Endothelial cell of umbilical vein (primary cell): ENCODE measurements at regions not wholly inside any gene's neighbourhood (a gene's known extent, or its start where the extent isn't known, plus 50 kb on each side); places are given as distances from the start of the nearest gene placed in this dataset.

Experiments used
- BruUV-seq: library from RNA; stranded (reverse); fragments of 400-500 nt; replicated peaks from 2 replicates; lab custom pipeline; 2021; lab: Mats Ljungman, UMichigan
- CTCF ChIA-PET: fragments of 300-600, 350-600 bp; sonication (Branson Sonifier 250); formaldehyde crosslinking; loops from one replicate; lab custom pipeline; 2021; ENCODE audit warnings: antibody characterized with exemption, inconsistent platforms; lab: Charles Lee
- POLR2A ChIA-PET: fragments of 300-600, 350-600 bp; sonication (Branson Sonifier 250); formaldehyde crosslinking; loops from one replicate; lab custom pipeline; 2021; ENCODE audit warnings: antibody characterized with exemption, inconsistent platforms; lab: Charles Lee
- DNase-seq: peaks from one replicate; pipeline ENCODE4 v3.0.0-alpha.2; 2011; ENCODE audit warnings: low read depth, low spot score
- FAIRE-seq: peaks from 2 replicates; lab custom pipeline; 2011; peaks lifted over from hg19 to GRCh38; lab: Jason Lieb, UNC
- H2AFZ ChIP-seq: 2 replicates; pipeline ENCODE4 v1.6.0; 2012; ENCODE audit warnings: low read depth, low read length, control low read depth, inconsistent platforms
- H3K27ac ChIP-seq: 2 replicates; pipeline ENCODE4 v1.5.1; 2011; ENCODE audit warnings: low read depth, mild to moderate bottlenecking, control low read depth, low read length, moderate library complexity; ENCODE audit not compliant: insufficient read depth
- H3K27me3 ChIP-seq, 2 experiments: 2 replicates each; pipeline versions ENCODE4 v1.6.0 to v1.6.1; 2011; ENCODE audit warnings: low read length in 2 of 2, mixed read lengths in 1 of 2; ENCODE audit not compliant: control insufficient read depth in 2 of 2, insufficient read depth in 2 of 2
- H3K36me3 ChIP-seq, 2 experiments: 2 replicates in 1 of 2; 3 replicates in 1 of 2; pipeline ENCODE4 v1.5.1; 2011; ENCODE audit warnings: low read length in 2 of 2, mild to moderate bottlenecking in 1 of 2, moderate library complexity in 1 of 2; ENCODE audit not compliant: control insufficient read depth in 2 of 2, insufficient read depth in 2 of 2; ENCODE audit errors: extremely low read depth in 1 of 2
- H3K4me1 ChIP-seq: 3 replicates; pipeline ENCODE4 v1.5.1; 2011; ENCODE audit warnings: mild to moderate bottlenecking, low read length; ENCODE audit not compliant: control insufficient read depth, insufficient read depth; ENCODE audit errors: extremely low read depth
- H3K4me2 ChIP-seq: 2 replicates; pipeline ENCODE4 v1.6.1; 2011; ENCODE audit warnings: low read length, control low read depth, mixed read lengths; ENCODE audit not compliant: insufficient read depth
- H3K4me3 ChIP-seq, 3 experiments: fragments of 200-600 bp in 1 of 3; sonication (generic), shearing (Covaris generic) in 1 of 3; replicated peaks in 1 of 3; 2 replicates each; pipeline ENCODE4 v1.5.1; 2011 to 2016; ENCODE audit warnings: control low read depth in 3 of 3, low read length in 3 of 3, mild to moderate bottlenecking in 2 of 3, inconsistent platforms in 1 of 3, low read depth in 1 of 3, moderate library complexity in 1 of 3; ENCODE audit not compliant: insufficient read depth in 1 of 3
- H3K79me2 ChIP-seq: 2 replicates; pipeline ENCODE4 v1.6.0; 2012; ENCODE audit warnings: low read length, inconsistent platforms; ENCODE audit not compliant: control insufficient read depth, insufficient read depth
- H3K9ac ChIP-seq: replicated peaks from 2 replicates; pipeline ENCODE3; 2011; ENCODE audit warnings: low read length, control low read depth; ENCODE audit not compliant: insufficient read depth; ENCODE audit errors: extremely low read depth
- H3K9me1 ChIP-seq: replicated peaks from 3 replicates; pipeline ENCODE4 v1.6.0; 2011; ENCODE audit warnings: mild to moderate bottlenecking, low read length; ENCODE audit not compliant: control insufficient read depth, insufficient read depth; ENCODE audit errors: extremely low read depth
- H3K9me3 ChIP-seq: replicated peaks from 2 replicates; pipeline ENCODE4 v1.5.1; 2012; ENCODE audit warnings: low read length, inconsistent platforms; ENCODE audit not compliant: control insufficient read depth, insufficient read depth
- H4K20me1 ChIP-seq: replicated peaks from 2 replicates; pipeline ENCODE3; 2011; ENCODE audit warnings: mild to moderate bottlenecking, low read length; ENCODE audit not compliant: control insufficient read depth, insufficient read depth; ENCODE audit errors: extremely low read depth
- EZH2 ChIP-seq: IDR thresholded peaks from 2 replicates; pipeline ENCODE4 v1.6.1; 2012; ENCODE audit warnings: borderline replicate concordance, low read depth, mild to moderate bottlenecking, moderate library complexity, low read length, inconsistent platforms; ENCODE audit not compliant: severe bottlenecking
- FOS ChIP-seq: IDR thresholded peaks from 2 replicates; pipeline ENCODE4 v1.6.1; 2011; ENCODE audit warnings: mild to moderate bottlenecking, low read length, moderate library complexity, borderline replicate concordance; ENCODE audit not compliant: insufficient read depth
- GATA2 ChIP-seq: IDR thresholded peaks from 2 replicates; pipeline ENCODE4 v1.7.0; 2011; ENCODE audit warnings: low read depth, mild to moderate bottlenecking, moderate library complexity, mixed read lengths, low read length; ENCODE audit not compliant: insufficient read length, insufficient read depth
- JUN ChIP-seq: IDR thresholded peaks from 2 replicates; pipeline ENCODE4 v1.6.1; 2011; ENCODE audit warnings: borderline replicate concordance, low read depth; ENCODE audit not compliant: insufficient read length, insufficient read depth
- MYC ChIP-seq: IDR thresholded peaks from one replicate; pipeline ENCODE4 v1.6.1; 2011; ENCODE audit warnings: mild to moderate bottlenecking, low read depth, low read length
- POLR2A ChIP-seq: IDR thresholded peaks from 2 replicates; pipeline ENCODE4 v1.6.1; 2012; ENCODE audit warnings: low read depth, mild to moderate bottlenecking, control low read depth, low read length
- POLR2AphosphoS5 ChIP-seq: IDR thresholded peaks from 2 replicates; pipeline ENCODE4 v1.6.1; 2012; ENCODE audit warnings: low read depth, mild to moderate bottlenecking, control low read depth, low read length, moderate library complexity; ENCODE audit not compliant: insufficient read depth
- dilution Hi-C: fragments of 300-500 bp; cut with MboI; formaldehyde crosslinking; loops from one replicate; pipeline ENCODE4 v1.15.0; 2019; ENCODE audit warnings: low sequenced_read_pairs; ENCODE audit not compliant: extremely low pct_ligation_motif_present
- intact Hi-C: fragments of 100-400 bp; cut with micrococcal nuclease; formaldehyde crosslinking; loops from one replicate; pipeline ENCODE4 v1.10.0; 2022
- TF ChIP-seq, protein P1 (sequence below): IDR thresholded peaks from 2 replicates; pipeline ENCODE4 v1.6.1; 2011; ENCODE audit not compliant: insufficient read depth, insufficient read length
- TF ChIP-seq, protein P2 (sequence below), 2 donors: IDR thresholded peaks; 1 replicate in 1 of 2; 2 replicates in 1 of 2; pipeline ENCODE4 v1.5.1; 2011; ENCODE audit warnings: low read length in 2 of 2, mild to moderate bottlenecking in 2 of 2, moderate library complexity in 2 of 2, control low read depth in 1 of 2, inconsistent platforms in 1 of 2, low read depth in 1 of 2; ENCODE audit not compliant: insufficient read depth in 1 of 2; ENCODE audit errors: extremely low read depth in 1 of 2

DNA sequence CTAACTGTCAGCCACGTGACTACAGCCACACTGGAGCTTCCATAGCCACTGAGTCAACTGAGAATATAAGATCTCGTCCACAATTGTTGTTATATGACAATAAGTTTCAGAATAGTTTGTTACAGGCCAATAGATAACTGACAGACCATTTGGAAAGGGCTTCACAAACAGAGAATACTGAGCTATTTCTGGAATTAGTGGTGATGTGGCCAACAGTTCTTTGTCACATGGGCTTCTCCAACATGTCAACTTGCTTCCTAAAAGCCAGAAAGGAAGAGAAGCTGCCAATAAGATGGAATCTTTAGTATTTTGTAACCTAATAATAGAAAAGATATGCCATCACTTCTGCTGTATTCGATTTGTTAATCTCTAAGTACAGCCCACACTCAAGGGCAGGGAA lies 1220.4 kb downstream of the CDH8 start:
- no peak overlapping the region for H3K27ac ChIP-seq
- dilution Hi-C loops: no loop called here
- POLR2A ChIA-PET: no interaction called here
- no TSS peak for BruUV-seq
- no peak overlapping the region for H2AFZ ChIP-seq
- peaks cover 2% of the 10 kb centered on the region for H3K9me3 ChIP-seq
- H3K4me1 ChIP-seq: no peaks in the 10 kb centered on the region
- H3K9me1 ChIP-seq: no peaks in the 10 kb centered on the region
- TF ChIP-seq MYC: no peak
- no peak for TF ChIP-seq EZH2
- TF ChIP-seq, protein P1, sequence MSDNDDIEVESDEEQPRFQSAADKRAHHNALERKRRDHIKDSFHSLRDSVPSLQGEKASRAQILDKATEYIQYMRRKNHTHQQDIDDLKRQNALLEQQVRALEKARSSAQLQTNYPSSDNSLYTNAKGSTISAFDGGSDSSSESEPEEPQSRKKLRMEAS: no peak
- no peak for TF ChIP-seq GATA2
- no peak for TF ChIP-seq FOS
- TF ChIP-seq POLR2AphosphoS5: no peak
- TF ChIP-seq, protein P2, sequence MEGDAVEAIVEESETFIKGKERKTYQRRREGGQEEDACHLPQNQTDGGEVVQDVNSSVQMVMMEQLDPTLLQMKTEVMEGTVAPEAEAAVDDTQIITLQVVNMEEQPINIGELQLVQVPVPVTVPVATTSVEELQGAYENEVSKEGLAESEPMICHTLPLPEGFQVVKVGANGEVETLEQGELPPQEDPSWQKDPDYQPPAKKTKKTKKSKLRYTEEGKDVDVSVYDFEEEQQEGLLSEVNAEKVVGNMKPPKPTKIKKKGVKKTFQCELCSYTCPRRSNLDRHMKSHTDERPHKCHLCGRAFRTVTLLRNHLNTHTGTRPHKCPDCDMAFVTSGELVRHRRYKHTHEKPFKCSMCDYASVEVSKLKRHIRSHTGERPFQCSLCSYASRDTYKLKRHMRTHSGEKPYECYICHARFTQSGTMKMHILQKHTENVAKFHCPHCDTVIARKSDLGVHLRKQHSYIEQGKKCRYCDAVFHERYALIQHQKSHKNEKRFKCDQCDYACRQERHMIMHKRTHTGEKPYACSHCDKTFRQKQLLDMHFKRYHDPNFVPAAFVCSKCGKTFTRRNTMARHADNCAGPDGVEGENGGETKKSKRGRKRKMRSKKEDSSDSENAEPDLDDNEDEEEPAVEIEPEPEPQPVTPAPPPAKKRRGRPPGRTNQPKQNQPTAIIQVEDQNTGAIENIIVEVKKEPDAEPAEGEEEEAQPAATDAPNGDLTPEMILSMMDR (IDR thresholded peaks at IDR 0.05; ENCODE audit: extremely low read depth in 1 of 2, insufficient read depth in 1 of 2, low read depth in 1 of 2, low read length in 2 of 2): no peak
- TF ChIP-seq JUN: no peak
- TF ChIP-seq POLR2A: no peak
- no peaks in the 10 kb centered on the region for H4K20me1 ChIP-seq
- H3K36me3 ChIP-seq: no peaks in the 10 kb centered on the region
- no peak overlapping the region for H3K4me2 ChIP-seq
- CTCF ChIA-PET: no interaction called here
- H3K4me3 ChIP-seq: no peak overlapping the region
- DNase-seq (no peak), FAIRE-seq (no peak)
- intact Hi-C loops: no loop called here
- H3K27me3 ChIP-seq: no peaks in the 10 kb centered on the region
- no peaks in the 10 kb centered on the region for H3K79me2 ChIP-seq
- H3K9ac ChIP-seq: no peak overlapping the region
